H9 (cell line): ENCODE measurements at regions not wholly inside any gene's neighbourhood (a gene's known extent, or its start where the extent isn't known, plus 50 kb on each side); places are given as distances from the start of the nearest gene placed in this dataset.

ENCODE experiments used
- DNase-seq: peaks from one replicate; pipeline ENCODE4 v3.0.0-alpha.2; 2017
- H2AFZ ChIP-seq: one replicate; pipeline ENCODE4 v1.6.1; 2013; ENCODE audit warnings: mild to moderate bottlenecking, low read length, control low read depth, moderate library complexity
- H2AK5ac ChIP-seq: 2 replicates; pipeline ENCODE4 v1.6.1; 2013; ENCODE audit warnings: low read length, control low read depth, mixed read lengths; ENCODE audit not compliant: insufficient read length
- H2BK120ac ChIP-seq: one replicate; pipeline ENCODE4 v1.6.1; 2013; ENCODE audit warnings: low read depth, mild to moderate bottlenecking, low read length, control low read depth, inconsistent platforms; ENCODE audit not compliant: poor library complexity, severe bottlenecking
- H2BK12ac ChIP-seq: 2 replicates; pipeline ENCODE4 v1.6.1; 2013; ENCODE audit warnings: low read length, control low read depth, mixed read lengths, low read depth; ENCODE audit not compliant: insufficient read length
- H2BK15ac ChIP-seq: 2 replicates; pipeline ENCODE4 v1.6.1; 2013; ENCODE audit warnings: low read depth, low read length, control low read depth
- H2BK20ac ChIP-seq: one replicate; pipeline ENCODE4 v1.6.1; 2013; ENCODE audit warnings: low read depth, mild to moderate bottlenecking, low read length, control low read depth, inconsistent platforms; ENCODE audit not compliant: poor library complexity, severe bottlenecking
- H2BK5ac ChIP-seq: 2 replicates; pipeline ENCODE4 v1.6.1; 2013; ENCODE audit warnings: low read length, control low read depth, mixed read lengths; ENCODE audit not compliant: insufficient read length
- H3K14ac ChIP-seq: 2 replicates; pipeline ENCODE4 v1.6.1; 2013; ENCODE audit warnings: low read length, control low read depth; ENCODE audit not compliant: insufficient read depth
- H3K18ac ChIP-seq: 2 replicates; pipeline ENCODE4 v1.6.1; 2013; ENCODE audit warnings: low read depth, mild to moderate bottlenecking, mixed read lengths, low read length, control low read depth; ENCODE audit not compliant: insufficient read length
- H3K23ac ChIP-seq: 2 replicates; pipeline ENCODE4 v1.6.1; 2013; ENCODE audit warnings: low read length, control low read depth, mixed read lengths, low read depth; ENCODE audit not compliant: insufficient read length
- H3K23me2 ChIP-seq: 2 replicates; pipeline ENCODE4 v1.6.1; 2013; ENCODE audit warnings: low read depth, mild to moderate bottlenecking, mixed read lengths, low read length, control low read depth; ENCODE audit not compliant: insufficient read length, poor library complexity, severe bottlenecking
- H3K27ac ChIP-seq: 2 replicates; pipeline ENCODE4 v1.5.1; 2013; ENCODE audit warnings: low read length, control low read depth, mixed read lengths, low read depth; ENCODE audit not compliant: insufficient read length
- H3K27me3 ChIP-seq: 2 replicates; pipeline ENCODE4 v1.6.1; 2013; ENCODE audit warnings: low read length, control low read depth, inconsistent platforms; ENCODE audit not compliant: insufficient read depth
- H3K4ac ChIP-seq: 2 replicates; pipeline ENCODE4 v1.6.1; 2013; ENCODE audit warnings: low read depth, mild to moderate bottlenecking, control low read depth, inconsistent platforms, low read length, moderate library complexity
- H3K4me1 ChIP-seq: 2 replicates; pipeline ENCODE4 v1.6.1; 2013; ENCODE audit warnings: low read length, control low read depth, inconsistent platforms; ENCODE audit not compliant: insufficient read depth
- H3K4me2 ChIP-seq: 2 replicates; pipeline ENCODE4 v1.6.1; 2013; ENCODE audit warnings: low read length, control low read depth, mixed read lengths; ENCODE audit not compliant: insufficient read length, insufficient read depth
- H3K56ac ChIP-seq: 2 replicates; pipeline ENCODE4 v1.6.1; 2013; ENCODE audit warnings: low read depth, mild to moderate bottlenecking, mixed read lengths, low read length, control low read depth; ENCODE audit not compliant: insufficient read length
- H3K79me1 ChIP-seq: 2 replicates; pipeline ENCODE4 v1.6.1; 2013; ENCODE audit warnings: low read depth, mild to moderate bottlenecking, moderate library complexity, low read length, control low read depth, inconsistent platforms; ENCODE audit not compliant: insufficient read depth, poor library complexity, severe bottlenecking
- H3K79me2 ChIP-seq: 2 replicates; pipeline ENCODE4 v1.6.1; 2013; ENCODE audit warnings: low read length, control low read depth, inconsistent platforms; ENCODE audit not compliant: insufficient read depth
- H3K9ac ChIP-seq: 2 replicates; pipeline ENCODE4 v1.6.1; 2013; ENCODE audit warnings: low read length, control low read depth, mixed read lengths; ENCODE audit not compliant: insufficient read length; ENCODE audit errors: extremely low read depth
- H3K9me3 ChIP-seq: one replicate; pipeline ENCODE4 v1.6.1; 2013; ENCODE audit warnings: low read depth, low read length, inconsistent platforms; ENCODE audit not compliant: control insufficient read depth
- H3T11ph ChIP-seq: one replicate; pipeline ENCODE4 v1.6.1; 2013; ENCODE audit warnings: mild to moderate bottlenecking, low read length, control low read depth, inconsistent platforms
- H4K20me1 ChIP-seq: one replicate; pipeline ENCODE4 v1.6.1; 2013; ENCODE audit not compliant: control insufficient read depth, insufficient read length, insufficient read depth
- H4K5ac ChIP-seq: 2 replicates; pipeline ENCODE4 v1.6.1; 2013; ENCODE audit warnings: low read depth, mild to moderate bottlenecking, mixed read lengths, low read length, control low read depth; ENCODE audit not compliant: insufficient read length
- H4K8ac ChIP-seq: replicated peaks from 2 replicates; pipeline ENCODE4 v1.6.1; 2013; ENCODE audit warnings: low read length, control low read depth, mixed read lengths, low read depth; ENCODE audit not compliant: insufficient read length
- H4K91ac ChIP-seq: 2 replicates; pipeline ENCODE4 v1.6.1; 2013; ENCODE audit warnings: low read depth, mild to moderate bottlenecking, moderate library complexity, mixed read lengths, low read length, control low read depth; ENCODE audit not compliant: insufficient read length
- H3K27ac Mint-ChIP-seq, 3 experiments: 2 replicates in 2 of 3; 3 replicates in 1 of 3; pipeline ENCODE4 v1.8.0; 2020 to 2021; ENCODE audit warnings: mixed read lengths in 3 of 3, mild to moderate bottlenecking in 1 of 3, moderate library complexity in 1 of 3
- H3K27me3 Mint-ChIP-seq: 2 replicates; pipeline ENCODE4 v1.8.0; 2021; ENCODE audit warnings: low read depth, mild to moderate bottlenecking, moderate library complexity, mixed read lengths
- H3K36me3 Mint-ChIP-seq, 3 experiments: 2 replicates in 2 of 3; 3 replicates in 1 of 3; pipeline ENCODE4 v1.8.0; 2020 to 2021; ENCODE audit warnings: low read depth in 3 of 3, mixed read lengths in 3 of 3; ENCODE audit not compliant: insufficient read depth in 1 of 3
- H3K4me1 Mint-ChIP-seq, 2 experiments: 2 replicates each; pipeline ENCODE4 v1.8.0; 2020; ENCODE audit warnings: mixed read lengths in 2 of 2
- H3K4me3 Mint-ChIP-seq, 2 experiments: 2 replicates in 1 of 2; 3 replicates in 1 of 2; pipeline ENCODE4 v1.8.0; 2020 to 2021; ENCODE audit warnings: mild to moderate bottlenecking in 2 of 2, mixed read lengths in 2 of 2, moderate library complexity in 1 of 2
- H3K9me3 Mint-ChIP-seq, 2 experiments: 2 replicates in 1 of 2; 3 replicates in 1 of 2; pipeline ENCODE4 v1.8.0; 2020; ENCODE audit warnings: mild to moderate bottlenecking in 2 of 2, mixed read lengths in 2 of 2, moderate library complexity in 1 of 2
- CTCF ChIP-seq: fragments of 200-600 bp; sonication (generic); conservative IDR thresholded peaks from 3 replicates; pipeline ENCODE4 v1.8.0; 2021; ENCODE audit warnings: antibody characterized with exemption, mild to moderate bottlenecking
- WGBS: extraction: QIAGEN DNeasy Blood & Tissue Kit; methylation state at CpG from one replicate; pipeline ENCODE4 v1.1.7; 2013; ENCODE audit warnings: missing lambda C conversion rate, low lambda C conversion rate, mixed read lengths; ENCODE audit not compliant: insufficient read length; ENCODE audit errors: extremely low coverage; 5-methylcytosine and 5-hydroxymethylcytosine counted together

GRCh38 chr12:24427776-24428175 lies 478.3 kb upstream of the SOX5 start:
- Histone ChIP-seq H3K9me3 (no peaks in the 10 kb centered on the region), H3K79me2 (no peaks in the 10 kb centered on the region), H3K27me3 (no peaks in the 10 kb centered on the region)

More at GRCh38 chr12:24427776-24428175, 478.3 kb upstream of the SOX5 start:
- no peak overlapping the region for H3K27ac Mint-ChIP-seq
- peaks cover 3 to 20% of the 10 kb centered on the region in 2 experiments; a peak in 3 of 4 replicates for H3K4me1 Mint-ChIP-seq
- H4K5ac ChIP-seq, result no peak overlapping the region
- no peak overlapping the region for H2BK5ac ChIP-seq
- no peak overlapping the region for H3K4ac ChIP-seq
- H2BK20ac ChIP-seq, result no peak overlapping the region
- H3K56ac ChIP-seq, result no peak overlapping the region
- no peak overlapping the region for H2AK5ac ChIP-seq
- H3K27ac ChIP-seq, result no peak overlapping the region
- no peaks in the 10 kb centered on the region for H3K36me3 Mint-ChIP-seq
- no peaks in the 10 kb centered on the region for H3K4me1 ChIP-seq
- H4K8ac ChIP-seq, result no peak overlapping the region
- no peaks in the 10 kb centered on the region for H3K23me2 ChIP-seq
- H3K14ac ChIP-seq, result no peak overlapping the region
- no peak overlapping the region for H3K4me2 ChIP-seq
- H3K23ac ChIP-seq, result no peak overlapping the region
- H3K79me1 ChIP-seq, result no peaks in the 10 kb centered on the region
- H3K18ac ChIP-seq, result no peak overlapping the region
- no peak overlapping the region for H2BK12ac ChIP-seq
- H3T11ph ChIP-seq, result no peak overlapping the region
- no CpG with 5 or more reads among the region's 4 CpGs for WGBS
- no peak overlapping the region for H4K91ac ChIP-seq
- H2BK120ac ChIP-seq, result no peak overlapping the region
- no peaks in the 10 kb centered on the region for H3K9me3 Mint-ChIP-seq
- H3K4me3 Mint-ChIP-seq, result no peak overlapping the region
- DNase-seq, result no peak
- no peak for TF ChIP-seq CTCF
- no peaks in the 10 kb centered on the region for H3K27me3 Mint-ChIP-seq
- H2BK15ac ChIP-seq, result no peak overlapping the region
- H4K20me1 ChIP-seq, result no peaks in the 10 kb centered on the region
- no peak overlapping the region for H3K9ac ChIP-seq
- H2AFZ ChIP-seq, result no peak overlapping the region
